PC-9 (cell line): ENCODE measurements at regions not wholly inside any gene's neighbourhood (a gene's known extent, or its start where the extent isn't known, plus 50 kb on each side); places are given as distances from the start of the nearest gene placed in this dataset.

ENCODE experiments used
- BruUV-seq: library from RNA; stranded (reverse); fragments of 400-500 nt; replicated peaks from 2 replicates; lab custom pipeline; 2021; lab: Mats Ljungman, UMichigan
- CTCF ChIA-PET: fragments of 300-600 bp; sonication (Branson Sonifier 250); formaldehyde crosslinking; loops from one replicate; lab custom pipeline; 2022; ENCODE audit warnings: antibody characterized with exemption; lab: Charles Lee
- POLR2A ChIA-PET: fragments of 300-600 bp; sonication (Branson Sonifier 250); formaldehyde crosslinking; loops from one replicate; lab custom pipeline; 2022; ENCODE audit warnings: antibody characterized with exemption; ENCODE audit not compliant: unreplicated experiment; lab: Charles Lee
- DNase-seq, 2 experiments: peaks; one replicate each; pipeline versions ENCODE4 v3.0.0 to v3.0.0-alpha.2; 2015 to 2022; ENCODE audit warnings: mixed read lengths in 1 of 2
- H2AFZ ChIP-seq: fragments of 200-600 bp; sonication (generic); 2 replicates; pipeline ENCODE4 v1.8.1; 2017; ENCODE audit warnings: antibody characterized with exemption
- H3F3A ChIP-seq: fragments of 200-600 bp; sonication (generic); 2 replicates; pipeline ENCODE4 v1.8.1; 2017; ENCODE audit warnings: antibody characterized with exemption, mild to moderate bottlenecking, low read depth; ENCODE audit not compliant: insufficient read depth
- H3K27ac ChIP-seq: fragments of 200-600 bp; sonication (generic); 2 replicates; pipeline ENCODE4 v1.6.1; 2016; ENCODE audit warnings: mixed run types
- H3K27me3 ChIP-seq: fragments of 200-600 bp; sonication (generic); 2 replicates; pipeline ENCODE4 v1.6.1; 2016; ENCODE audit warnings: low read depth, mixed run types; ENCODE audit not compliant: insufficient read depth
- H3K36me3 ChIP-seq: fragments of 200-600 bp; sonication (generic); 2 replicates; pipeline ENCODE4 v1.6.1; 2016; ENCODE audit warnings: low read depth, mixed run types
- H3K4me1 ChIP-seq: fragments of 200-600 bp; sonication (generic); replicated peaks from 2 replicates; pipeline ENCODE4 v1.6.1; 2016; ENCODE audit warnings: mixed run types; ENCODE audit not compliant: insufficient read depth
- H3K4me2 ChIP-seq: fragments of 200-600 bp; sonication (generic); 2 replicates; pipeline ENCODE4 v1.6.1; 2017; ENCODE audit warnings: mixed run types
- H3K4me3 ChIP-seq: fragments of 200-600 bp; sonication (generic); 2 replicates; pipeline ENCODE4 v1.6.1; 2016; ENCODE audit warnings: mixed run types
- H3K79me2 ChIP-seq: fragments of 200-600 bp; sonication (generic); 2 replicates; pipeline ENCODE4 v1.6.1; 2017; ENCODE audit warnings: low read depth, mixed run types
- H3K9me2 ChIP-seq: fragments of 200-600 bp; sonication (generic); 2 replicates; pipeline ENCODE4 v1.8.1; 2017; ENCODE audit warnings: mild to moderate bottlenecking; ENCODE audit not compliant: insufficient read depth
- H3K9me3 ChIP-seq: fragments of 200-600 bp; sonication (generic); 2 replicates; pipeline ENCODE4 v1.8.1; 2016; ENCODE audit warnings: low read depth; ENCODE audit not compliant: insufficient read depth
- H4K20me1 ChIP-seq: fragments of 200-600 bp; sonication (generic); 2 replicates; pipeline ENCODE4 v1.8.1; 2017; ENCODE audit not compliant: insufficient read depth
- EZH2 ChIP-seq: fragments of 200-600 bp; sonication (generic); IDR thresholded peaks from 2 replicates; pipeline ENCODE4 v1.8.0; 2017; ENCODE audit warnings: antibody characterized with exemption, low read depth
- intact Hi-C: fragments of 100-400 bp; cut with micrococcal nuclease; formaldehyde crosslinking; loops from one replicate; pipeline ENCODE4 v1.10.0; 2022; ENCODE audit not compliant: unreplicated experiment
- TF ChIP-seq, protein P1 (sequence below): fragments of 200-600 bp; sonication (generic); conservative IDR thresholded peaks from 2 replicates; pipeline ENCODE4 v1.6.1; 2017; ENCODE audit warnings: mixed run types, antibody characterized with exemption, mild to moderate bottlenecking, moderate library complexity

DNA sequence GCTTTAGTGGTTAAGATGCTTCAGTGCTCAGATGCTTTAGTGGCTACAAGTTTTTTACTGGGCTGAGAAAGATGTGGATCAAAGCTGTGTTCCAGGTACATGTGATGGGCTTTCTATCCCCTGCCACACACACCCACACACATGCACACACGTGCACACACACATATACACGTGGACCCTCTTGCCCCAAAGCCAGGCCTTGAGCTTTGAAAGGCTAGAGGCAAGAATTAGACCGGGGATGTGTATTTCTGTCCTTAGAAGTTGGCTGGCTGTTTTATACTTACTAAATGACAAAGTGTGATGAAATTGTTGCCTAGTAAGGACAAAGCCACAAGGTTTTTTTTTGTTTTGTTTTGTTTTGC is 376.5 kb downstream of the C12orf75 start:
- Histone ChIP-seq H2AFZ (no peak overlapping the region), H3K4me1 (peaks cover 17% of the 10 kb centered on the region), H3K27me3 (no peaks in the 10 kb centered on the region), H3K4me2 (no peak overlapping the region), H3K9me2 (no peaks in the 10 kb centered on the region), H3K27ac (no peak overlapping the region), H4K20me1 (no peaks in the 10 kb centered on the region), H3F3A (no peaks in the 10 kb centered on the region), H3K79me2 (no peaks in the 10 kb centered on the region), H3K9me3 (no peaks in the 10 kb centered on the region; the same call in 1 of the 2 replicates), H3K36me3 (no peaks in the 10 kb centered on the region), H3K4me3 (no peak overlapping the region)
- POLR2A ChIA-PET = no interaction called here
- TF ChIP-seq, protein P1, sequence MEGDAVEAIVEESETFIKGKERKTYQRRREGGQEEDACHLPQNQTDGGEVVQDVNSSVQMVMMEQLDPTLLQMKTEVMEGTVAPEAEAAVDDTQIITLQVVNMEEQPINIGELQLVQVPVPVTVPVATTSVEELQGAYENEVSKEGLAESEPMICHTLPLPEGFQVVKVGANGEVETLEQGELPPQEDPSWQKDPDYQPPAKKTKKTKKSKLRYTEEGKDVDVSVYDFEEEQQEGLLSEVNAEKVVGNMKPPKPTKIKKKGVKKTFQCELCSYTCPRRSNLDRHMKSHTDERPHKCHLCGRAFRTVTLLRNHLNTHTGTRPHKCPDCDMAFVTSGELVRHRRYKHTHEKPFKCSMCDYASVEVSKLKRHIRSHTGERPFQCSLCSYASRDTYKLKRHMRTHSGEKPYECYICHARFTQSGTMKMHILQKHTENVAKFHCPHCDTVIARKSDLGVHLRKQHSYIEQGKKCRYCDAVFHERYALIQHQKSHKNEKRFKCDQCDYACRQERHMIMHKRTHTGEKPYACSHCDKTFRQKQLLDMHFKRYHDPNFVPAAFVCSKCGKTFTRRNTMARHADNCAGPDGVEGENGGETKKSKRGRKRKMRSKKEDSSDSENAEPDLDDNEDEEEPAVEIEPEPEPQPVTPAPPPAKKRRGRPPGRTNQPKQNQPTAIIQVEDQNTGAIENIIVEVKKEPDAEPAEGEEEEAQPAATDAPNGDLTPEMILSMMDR = no peak
- TF ChIP-seq EZH2 = no peak
- no peak for DNase-seq
- CTCF ChIA-PET = no interaction called here
- intact Hi-C loops = loop anchor here (5.0 kb wide), 2 partner anchors 285 to 430 kb away; partner anchors contain the start of gene NUAK1
- BruUV-seq = no TSS peak

DNA sequence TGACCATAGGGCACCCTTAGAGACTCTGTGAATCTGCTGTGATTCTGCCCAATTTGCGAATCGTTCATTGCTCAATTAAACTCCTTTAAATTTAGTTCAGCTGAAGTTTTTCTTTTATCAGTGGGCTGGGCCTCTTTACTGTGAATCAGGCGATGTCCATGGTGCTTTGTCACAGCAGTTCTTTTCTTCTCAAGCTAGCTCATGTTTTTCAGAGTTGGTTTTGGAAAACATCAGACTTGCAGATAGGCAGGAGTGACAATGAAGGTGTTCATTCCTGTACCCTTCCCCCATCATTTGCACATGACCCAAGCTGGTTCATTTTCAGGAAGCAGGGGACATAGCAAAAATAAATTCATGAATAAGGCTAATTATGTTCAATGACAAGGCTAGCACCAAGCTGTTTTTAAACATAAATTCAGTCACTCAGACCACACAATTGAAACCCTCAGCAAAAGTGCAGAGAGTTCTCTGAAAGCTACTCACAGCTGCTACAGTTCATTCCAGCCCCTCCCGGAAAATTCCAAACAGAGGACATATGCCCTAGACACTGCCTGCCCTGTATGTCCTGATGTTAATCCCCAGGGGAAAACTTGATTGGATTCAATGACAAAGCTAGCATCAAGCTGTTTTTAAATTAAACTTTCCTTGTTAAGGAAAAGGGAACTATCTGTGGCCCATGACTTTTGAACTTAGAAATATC is 383.3 kb downstream of the C12orf75 start:
- Histone ChIP-seq H3K27me3 (no peaks in the 10 kb centered on the region), H3K9me3 (no peaks in the 10 kb centered on the region; the same call in 1 of the 2 replicates), H3F3A (no peaks in the 10 kb centered on the region), H3K9me2 (no peaks in the 10 kb centered on the region), H2AFZ (no peak overlapping the region), H3K27ac (no peak overlapping the region), H4K20me1 (no peaks in the 10 kb centered on the region), H3K79me2 (no peaks in the 10 kb centered on the region), H3K4me1 (no peaks in the 10 kb centered on the region), H3K4me2 (no peak overlapping the region), H3K4me3 (no peak overlapping the region), H3K36me3 (no peaks in the 10 kb centered on the region)
- no peak for TF ChIP-seq EZH2
- TF ChIP-seq, protein P1 = no peak
- intact Hi-C loops = no loop called here
- ChIA-PET CTCF (no interaction called here), POLR2A (no interaction called here)
- BruUV-seq = no TSS peak
- DNase-seq = no peak

DNA sequence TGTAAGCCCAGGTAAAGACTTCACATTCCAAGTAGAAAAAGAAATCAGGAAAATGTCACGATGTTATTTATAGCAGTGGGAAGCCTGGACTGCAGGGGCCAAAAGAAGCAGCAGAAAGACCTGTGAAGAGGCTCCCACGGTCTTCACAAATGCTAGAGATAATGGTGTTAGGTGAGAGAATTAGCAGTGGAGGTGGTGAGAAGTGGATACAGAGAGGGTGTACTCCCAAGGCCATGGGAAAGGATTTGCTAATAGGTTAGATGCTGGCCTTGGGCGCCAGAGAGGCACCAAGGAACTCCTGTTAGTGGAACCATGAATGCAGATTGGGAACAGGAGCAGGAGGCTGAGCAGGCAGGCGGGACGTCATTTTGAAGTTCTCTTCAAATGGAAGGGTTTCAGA is 386.1 kb downstream of the C12orf75 start:
- no peaks in the 10 kb centered on the region for H3K79me2 ChIP-seq
- H2AFZ ChIP-seq = no peak overlapping the region
- no peak for DNase-seq
- H3K9me3 ChIP-seq = no peaks in the 10 kb centered on the region
- intact Hi-C loops = no loop called here
- TF ChIP-seq, protein P1 = no peak
- TF ChIP-seq EZH2 = no peak
- no TSS peak for BruUV-seq
- no peaks in the 10 kb centered on the region for H3F3A ChIP-seq
- H3K36me3 ChIP-seq = no peaks in the 10 kb centered on the region
- no peaks in the 10 kb centered on the region for H3K9me2 ChIP-seq
- CTCF ChIA-PET = no interaction called here
- POLR2A ChIA-PET = no interaction called here
- no peaks in the 10 kb centered on the region for H3K27me3 ChIP-seq
- H4K20me1 ChIP-seq = no peaks in the 10 kb centered on the region
- H3K4me3 ChIP-seq = no peak overlapping the region
- no peak overlapping the region for H3K4me2 ChIP-seq
- H3K27ac ChIP-seq = no peak overlapping the region
- H3K4me1 ChIP-seq = no peaks in the 10 kb centered on the region
